Naive B cell (primary cell): ENCODE measurements at regions not wholly inside any gene's neighbourhood (a gene's known extent, or its start where the extent isn't known, plus 50 kb on each side); places are given as distances from the start of the nearest gene placed in this dataset.
"Not testable (repeated sequence)": the region's sequence is repeated elsewhere in the genome, so short reads cannot be mapped to it uniquely, and the experiment has no call there.

Source experiments
- ATAC-seq, 2 donors: fragments of 150-1000 bp; cut with Tn5 transposase; 2 replicates each; pipeline ENCODE4 v1.10.0; 2021; ENCODE audit warnings: low read depth in 2 of 2, mild to moderate bottlenecking in 2 of 2, moderate library complexity in 2 of 2
- DNase-seq: peaks from one replicate; pipeline ENCODE4 v3.0.0; 2022
- H3K27ac Mint-ChIP-seq, 6 donors: one replicate each; pipeline ENCODE4 v1.8.0; 2020 to 2022; ENCODE audit warnings: mild to moderate bottlenecking in 6 of 6, mixed read lengths in 6 of 6, moderate library complexity in 5 of 6, inconsistent platforms in 2 of 6
- H3K27me3 Mint-ChIP-seq, 3 donors: one replicate each; pipeline ENCODE4 v1.8.0; 2021 to 2022; ENCODE audit warnings: mixed read lengths in 3 of 3, mild to moderate bottlenecking in 1 of 3
- H3K36me3 Mint-ChIP-seq, 2 donors: one replicate each; pipeline ENCODE4 v1.8.0; 2020 to 2022; ENCODE audit warnings: mixed read lengths in 2 of 2, inconsistent platforms in 1 of 2, mild to moderate bottlenecking in 1 of 2
- H3K4me1 Mint-ChIP-seq, 3 donors: one replicate each; pipeline ENCODE4 v1.8.0; 2020 to 2022; ENCODE audit warnings: mixed read lengths in 3 of 3, inconsistent platforms in 1 of 3, mild to moderate bottlenecking in 1 of 3, moderate library complexity in 1 of 3
- H3K4me3 Mint-ChIP-seq, 8 donors: one replicate each; pipeline ENCODE4 v1.8.0; 2020 to 2022; ENCODE audit warnings: mild to moderate bottlenecking in 8 of 8, mixed read lengths in 8 of 8, moderate library complexity in 8 of 8, inconsistent platforms in 2 of 8
- H3K9me3 Mint-ChIP-seq, 7 donors: one replicate each; pipeline ENCODE4 v1.8.0; 2020 to 2022; ENCODE audit warnings: mixed read lengths in 7 of 7, mild to moderate bottlenecking in 5 of 7, inconsistent platforms in 2 of 7, moderate library complexity in 1 of 7

DNA sequence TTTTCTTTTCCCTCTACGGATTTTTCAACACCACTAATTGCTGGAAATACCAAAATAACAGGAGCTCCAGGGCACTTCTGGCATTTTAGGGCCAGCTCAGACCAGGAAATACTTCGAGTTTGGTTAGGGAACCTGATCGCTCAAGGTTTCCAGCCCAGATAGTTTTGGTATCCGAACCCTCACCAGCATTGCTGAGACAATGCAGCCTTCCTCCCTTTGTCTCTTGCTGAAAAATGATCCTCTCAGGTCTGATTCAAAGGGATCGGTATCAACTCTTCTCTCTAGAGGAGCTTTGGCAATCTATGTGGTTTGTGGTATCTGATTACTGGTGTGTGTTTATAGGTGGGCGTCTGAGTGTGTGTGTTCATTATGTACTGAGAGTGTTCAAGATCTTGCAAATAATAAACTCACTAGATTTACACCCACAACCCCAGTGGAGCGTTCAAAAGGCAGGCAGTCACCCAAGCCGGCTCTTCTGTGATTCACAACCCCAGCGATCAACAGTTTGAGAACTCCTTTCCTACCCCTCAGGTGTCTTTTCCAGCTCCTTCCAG is 122.8 kb upstream of the EGFLAM start:
- no peak overlapping the region for H3K4me3 Mint-ChIP-seq
- ATAC-seq (no peak), DNase-seq (no peak)
- no peaks in the 10 kb centered on the region for H3K36me3 Mint-ChIP-seq
- peaks cover 0 to 4% (median 0%) of the 10 kb centered on the region in 3 donors for H3K27me3 Mint-ChIP-seq
- peaks cover 0 to 5% (median 3%) of the 10 kb centered on the region in 7 donors for H3K9me3 Mint-ChIP-seq
- no peaks in the 10 kb centered on the region for H3K4me1 Mint-ChIP-seq
- H3K27ac Mint-ChIP-seq: no peak overlapping the region

DNA sequence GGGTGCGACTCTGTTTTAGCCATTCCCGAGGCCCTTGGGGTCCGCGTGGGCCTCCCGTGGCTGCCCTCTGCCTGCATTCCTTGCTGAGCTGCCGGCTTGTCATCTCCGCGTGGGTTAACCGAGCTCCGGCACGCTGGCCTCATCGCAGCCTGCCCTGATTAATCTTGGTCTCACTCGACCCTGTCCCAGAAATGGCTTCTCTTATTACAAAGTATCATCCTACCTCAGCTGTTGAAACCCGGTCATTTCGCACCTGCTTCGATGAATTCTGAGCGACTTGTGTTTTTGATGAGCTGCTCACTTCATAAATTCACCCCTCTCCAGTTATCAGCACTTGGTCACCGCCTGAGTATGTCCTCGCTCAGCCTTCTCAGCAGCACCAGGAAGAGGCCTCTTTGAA is 123.5 kb upstream of the EGFLAM start:
- DNase-seq: no peak
- ATAC-seq: no peak
- Mint-ChIP-seq H3K4me3 (no peak overlapping the region), H3K27me3 (peaks cover 0 to 4% (median 0%) of the 10 kb centered on the region in 3 donors), H3K27ac (no peak overlapping the region), H3K4me1 (no peaks in the 10 kb centered on the region), H3K36me3 (no peaks in the 10 kb centered on the region), H3K9me3 (peaks cover 0 to 5% (median 3%) of the 10 kb centered on the region in 7 donors)

DNA sequence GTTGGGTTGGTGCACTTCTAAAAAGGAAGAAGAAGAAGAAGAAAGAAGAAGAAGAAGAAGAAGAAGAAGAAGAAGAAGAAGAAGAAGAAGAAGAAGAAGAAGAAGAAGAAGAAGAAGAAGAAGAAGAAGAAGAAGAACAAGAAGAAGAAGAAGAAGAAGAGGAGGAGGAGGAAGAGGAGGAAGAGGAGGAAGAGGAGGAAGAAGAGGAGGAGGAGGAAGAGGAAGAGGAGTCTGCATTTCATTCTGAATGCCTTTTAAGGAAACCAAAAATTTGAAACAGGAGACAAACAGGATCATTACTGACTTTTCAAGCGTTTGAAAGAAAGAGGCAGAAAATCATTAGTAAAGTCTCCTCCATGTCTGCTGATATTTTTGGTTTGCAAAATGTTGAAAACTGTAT is 124.1 kb upstream of the EGFLAM start:
- not testable (repeated sequence) for H3K27me3 Mint-ChIP-seq, H3K4me1 Mint-ChIP-seq, ATAC-seq, DNase-seq, H3K4me3 Mint-ChIP-seq, H3K27ac Mint-ChIP-seq, H3K36me3 Mint-ChIP-seq, H3K9me3 Mint-ChIP-seq

DNA sequence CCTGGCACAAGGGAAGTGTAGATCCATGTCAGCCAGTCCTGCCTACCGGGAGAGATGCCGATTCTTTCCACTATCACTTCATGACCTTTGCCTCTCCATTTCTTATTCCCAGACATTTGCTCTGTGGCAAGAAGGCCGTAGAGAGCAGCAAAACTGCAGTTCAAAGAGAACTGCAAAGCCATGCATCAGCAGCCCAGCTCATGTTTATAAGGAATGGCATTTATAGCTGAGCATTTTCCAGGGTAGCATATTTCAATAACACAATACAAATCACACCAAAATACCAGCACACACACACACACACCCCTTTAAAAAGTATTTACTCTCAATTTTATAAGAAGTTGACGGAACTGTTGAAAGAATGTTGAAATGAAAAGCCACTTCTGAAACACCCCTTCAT is 126.7 kb upstream of the EGFLAM start:
- peaks cover 0 to 10% (median 4%) of the 10 kb centered on the region in 7 donors for H3K9me3 Mint-ChIP-seq
- peaks cover 0 to 6% (median 4%) of the 10 kb centered on the region in 3 donors for H3K27me3 Mint-ChIP-seq
- no peak for ATAC-seq
- no peaks in the 10 kb centered on the region for H3K36me3 Mint-ChIP-seq
- no peaks in the 10 kb centered on the region for H3K4me1 Mint-ChIP-seq
- no peak for DNase-seq
- no peak overlapping the region for H3K27ac Mint-ChIP-seq
- H3K4me3 Mint-ChIP-seq: no peak overlapping the region

DNA sequence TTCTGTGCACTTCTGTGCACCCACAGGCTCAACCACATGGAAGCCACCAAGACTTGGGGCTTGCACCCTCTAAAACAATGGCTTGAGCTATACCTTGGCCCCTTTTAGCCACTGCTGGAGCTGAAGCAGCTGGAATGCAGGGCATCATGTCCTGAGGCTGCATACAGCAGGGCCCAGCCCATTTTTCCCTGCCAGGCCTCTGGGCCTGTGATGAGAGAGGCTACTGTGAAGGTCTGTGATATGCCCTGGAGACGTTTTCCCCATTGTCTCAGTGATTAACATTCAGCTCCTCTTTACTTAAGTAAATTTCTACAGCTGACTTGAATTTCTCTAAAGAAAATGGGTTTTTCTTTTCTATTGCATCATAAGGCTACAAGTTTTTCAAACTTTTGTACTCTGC is 134.0 kb upstream of the EGFLAM start:
- peaks cover 0 to 6% (median 4%) of the 10 kb centered on the region in 3 donors for H3K27me3 Mint-ChIP-seq
- no peaks in the 10 kb centered on the region for H3K4me1 Mint-ChIP-seq
- DNase-seq: no peak
- H3K9me3 Mint-ChIP-seq: peaks cover 3 to 9% (median 4%) of the 10 kb centered on the region in 7 donors
- H3K4me3 Mint-ChIP-seq: no peak overlapping the region
- H3K27ac Mint-ChIP-seq: no peak overlapping the region
- no peak for ATAC-seq
- H3K36me3 Mint-ChIP-seq: no peaks in the 10 kb centered on the region

DNA sequence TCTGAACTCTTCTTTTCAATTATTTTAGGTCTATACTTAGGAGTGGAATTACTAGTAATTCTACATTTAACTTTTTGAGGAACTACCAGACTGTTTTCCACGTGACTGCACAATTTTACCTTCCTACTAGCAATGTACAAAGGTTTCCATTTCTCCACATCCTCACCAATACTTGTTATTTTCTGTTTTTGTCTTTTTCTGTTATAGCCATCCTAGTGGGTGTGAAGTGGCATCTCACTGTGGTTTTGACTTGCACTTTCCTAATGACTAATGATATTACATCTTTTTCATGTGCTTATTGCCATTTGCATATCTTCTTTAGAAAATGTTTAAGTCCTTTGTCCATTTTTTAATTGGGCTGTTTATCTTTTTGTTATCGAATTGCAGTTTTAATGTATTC is 136.9 kb upstream of the EGFLAM start:
- H3K27ac Mint-ChIP-seq: no peak overlapping the region
- DNase-seq (no peak), ATAC-seq (no peak)
- H3K4me3 Mint-ChIP-seq: no peak overlapping the region
- H3K36me3 Mint-ChIP-seq: no peaks in the 10 kb centered on the region
- H3K4me1 Mint-ChIP-seq: no peaks in the 10 kb centered on the region
- H3K27me3 Mint-ChIP-seq: no peaks in the 10 kb centered on the region
- peaks cover 0 to 9% (median 4%) of the 10 kb centered on the region in 7 donors for H3K9me3 Mint-ChIP-seq

DNA sequence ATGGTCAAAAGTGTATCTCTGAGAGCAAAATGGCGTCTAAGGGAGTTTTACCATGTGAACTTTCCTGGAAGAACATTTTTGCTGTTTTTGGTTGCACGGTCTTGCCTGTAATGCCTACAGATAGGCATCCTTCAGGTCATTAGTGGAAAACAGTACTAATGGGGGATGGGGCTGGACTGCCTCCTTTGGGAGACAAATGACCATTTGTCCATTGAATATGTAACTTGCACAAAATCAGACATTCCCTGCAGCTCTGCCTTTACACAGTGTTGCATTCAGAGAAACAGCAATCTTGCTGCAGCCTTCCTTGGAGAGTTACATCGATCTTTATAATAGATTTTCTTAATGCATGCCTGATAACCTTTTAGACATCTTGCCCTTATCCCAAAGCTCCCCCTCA is 138.5 kb upstream of the EGFLAM start:
- Mint-ChIP-seq H3K36me3 (no peaks in the 10 kb centered on the region), H3K9me3 (peaks cover 0 to 9% (median 4%) of the 10 kb centered on the region in 7 donors), H3K4me1 (no peaks in the 10 kb centered on the region), H3K27ac (no peak overlapping the region), H3K27me3 (no peaks in the 10 kb centered on the region), H3K4me3 (no peak overlapping the region)
- no peak for ATAC-seq
- DNase-seq: no peak

DNA sequence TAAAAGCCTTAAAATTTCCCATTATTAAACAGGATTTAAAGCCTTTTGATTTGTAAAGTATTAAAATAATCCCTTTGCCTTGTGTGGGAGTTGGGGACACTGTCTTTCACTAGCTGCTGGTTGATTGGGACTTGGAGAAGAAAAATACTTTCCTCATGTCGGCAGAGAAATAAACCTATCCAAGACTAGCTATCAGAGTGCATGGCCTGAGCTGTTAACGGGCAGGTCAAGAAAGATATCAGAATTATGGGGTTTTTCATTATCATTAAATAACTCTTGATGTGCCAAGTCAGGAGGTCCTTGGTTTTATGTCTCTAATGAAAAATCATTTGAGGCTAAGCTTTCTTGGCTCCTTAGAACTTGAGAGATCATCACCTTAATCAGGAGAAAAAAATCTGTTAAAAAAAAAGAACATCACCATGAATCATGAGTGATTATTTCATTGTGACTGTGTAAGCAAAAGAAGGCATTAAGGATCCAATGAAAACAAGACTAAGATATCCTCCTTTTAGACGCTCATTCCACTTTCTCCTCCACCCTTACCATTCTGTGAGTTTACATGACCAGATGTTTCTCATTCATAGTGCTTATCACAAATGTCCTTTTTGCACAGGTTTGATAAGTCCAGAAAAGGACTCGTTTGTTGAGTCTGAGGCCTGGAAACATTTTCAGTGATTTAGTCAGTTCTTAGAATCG is 140.4 kb upstream of the EGFLAM start:
- Mint-ChIP-seq H3K4me3 (no peak overlapping the region), H3K27ac (no peak overlapping the region), H3K9me3 (peaks cover 0 to 18% (median 8%) of the 10 kb centered on the region in 7 donors), H3K27me3 (no peaks in the 10 kb centered on the region), H3K4me1 (no peaks in the 10 kb centered on the region), H3K36me3 (no peaks in the 10 kb centered on the region)
- no peak for ATAC-seq
- no peak for DNase-seq

DNA sequence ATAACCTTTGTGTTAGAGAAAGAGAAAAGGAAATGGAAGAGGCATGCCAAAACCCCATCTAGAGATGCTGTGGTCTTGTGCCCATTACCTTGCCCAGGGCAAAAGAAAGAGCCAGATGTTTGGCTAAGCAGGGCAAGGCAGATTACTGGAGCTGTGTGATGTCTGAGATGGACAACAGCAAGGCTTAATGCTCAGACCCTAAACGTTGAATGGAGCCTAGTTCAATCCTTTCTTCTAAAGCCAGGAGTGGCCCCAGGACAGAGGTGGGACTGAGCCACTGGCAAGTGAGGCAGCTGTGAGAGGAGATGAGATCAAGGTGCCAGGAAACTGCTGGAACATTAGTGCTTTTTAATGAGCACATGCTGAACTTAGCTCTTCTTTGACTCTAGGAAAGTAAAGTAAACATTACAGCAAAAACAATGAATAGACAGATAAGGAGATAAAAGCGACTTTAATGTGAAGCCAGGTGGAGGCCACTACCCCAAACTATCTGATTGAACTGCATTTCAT is 143.0 kb upstream of the EGFLAM start:
- no peaks in the 10 kb centered on the region for H3K36me3 Mint-ChIP-seq
- peaks cover 0 to 18% (median 4%) of the 10 kb centered on the region in 7 donors for H3K9me3 Mint-ChIP-seq
- DNase-seq: no peak
- no peak for ATAC-seq
- no peaks in the 10 kb centered on the region for H3K4me1 Mint-ChIP-seq
- no peaks in the 10 kb centered on the region for H3K27me3 Mint-ChIP-seq
- no peak overlapping the region for H3K27ac Mint-ChIP-seq
- no peak overlapping the region for H3K4me3 Mint-ChIP-seq

DNA sequence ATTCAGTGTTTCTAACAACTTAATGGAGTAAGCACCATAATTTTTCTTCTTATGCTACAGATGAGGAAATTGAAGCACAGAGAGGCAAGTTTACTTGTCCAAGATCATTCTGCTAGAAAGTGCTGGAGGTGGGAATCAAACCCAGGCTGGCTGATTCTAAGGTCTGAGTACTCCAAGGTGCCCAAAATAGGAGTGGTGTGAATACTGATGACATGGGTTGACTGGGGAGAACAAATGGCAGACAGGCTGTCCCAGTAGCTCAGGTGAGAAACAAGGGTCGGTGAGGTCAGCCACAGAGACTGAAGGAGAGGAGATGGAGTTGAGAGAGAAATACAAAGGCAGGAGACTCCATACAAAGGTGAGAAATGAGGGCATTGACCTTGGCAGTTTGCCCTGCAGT is 144.5 kb upstream of the EGFLAM start:
- Mint-ChIP-seq H3K4me1 (no peaks in the 10 kb centered on the region), H3K27me3 (no peaks in the 10 kb centered on the region), H3K27ac (peak overlapping the region in 1 of 6 donors; percentile 13), H3K36me3 (no peaks in the 10 kb centered on the region), H3K4me3 (peak overlapping the region in 1 of 8 donors; percentile 50), H3K9me3 (peaks cover 0 to 14% (median 2%) of the 10 kb centered on the region in 7 donors)
- ATAC-seq (no peak), DNase-seq (no peak)

DNA sequence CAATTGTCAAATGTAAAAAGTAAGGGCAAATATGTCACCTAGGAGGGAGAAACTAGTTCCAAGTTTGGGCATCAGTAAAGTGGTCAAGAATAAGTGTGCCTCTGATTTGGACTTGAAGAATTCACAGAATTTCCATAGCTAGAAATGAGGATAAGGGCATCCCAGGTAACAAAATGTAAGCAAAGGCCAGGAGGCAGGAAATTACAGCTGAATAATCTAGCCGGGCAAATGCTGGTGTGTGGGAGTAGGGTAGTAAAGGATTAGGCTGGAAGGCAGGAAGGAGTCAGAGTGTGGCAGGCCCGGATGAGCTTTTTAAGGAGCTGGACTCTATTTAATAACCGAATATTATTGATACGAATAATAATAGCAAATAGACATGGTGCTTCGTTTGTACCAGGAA is 144.9 kb upstream of the EGFLAM start:
- peaks cover 0 to 14% (median 2%) of the 10 kb centered on the region in 7 donors for H3K9me3 Mint-ChIP-seq
- no peaks in the 10 kb centered on the region for H3K27me3 Mint-ChIP-seq
- no peaks in the 10 kb centered on the region for H3K4me1 Mint-ChIP-seq
- no peak for DNase-seq
- H3K27ac Mint-ChIP-seq: no peak overlapping the region
- no peaks in the 10 kb centered on the region for H3K36me3 Mint-ChIP-seq
- no peak for ATAC-seq
- no peak overlapping the region for H3K4me3 Mint-ChIP-seq

DNA sequence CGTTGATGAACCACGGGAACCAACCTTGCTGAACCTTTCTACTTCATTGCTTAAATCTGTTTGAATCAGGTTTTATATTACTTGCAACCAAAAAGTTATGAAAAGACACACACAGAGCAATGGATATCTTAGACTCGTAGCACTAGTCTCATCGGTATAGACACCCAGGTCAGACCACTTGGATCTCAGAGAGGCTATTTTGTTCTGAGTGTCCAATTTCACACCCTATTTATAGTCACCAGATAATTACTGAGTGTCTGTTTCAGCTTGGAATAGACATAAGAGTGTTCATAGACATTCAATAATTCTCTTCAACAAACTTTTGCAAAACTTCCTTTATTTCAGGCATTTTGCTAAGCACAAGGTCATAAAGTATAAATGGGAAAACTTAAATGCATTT is 145.4 kb upstream of the EGFLAM start:
- no peak overlapping the region for H3K4me3 Mint-ChIP-seq

DNA sequence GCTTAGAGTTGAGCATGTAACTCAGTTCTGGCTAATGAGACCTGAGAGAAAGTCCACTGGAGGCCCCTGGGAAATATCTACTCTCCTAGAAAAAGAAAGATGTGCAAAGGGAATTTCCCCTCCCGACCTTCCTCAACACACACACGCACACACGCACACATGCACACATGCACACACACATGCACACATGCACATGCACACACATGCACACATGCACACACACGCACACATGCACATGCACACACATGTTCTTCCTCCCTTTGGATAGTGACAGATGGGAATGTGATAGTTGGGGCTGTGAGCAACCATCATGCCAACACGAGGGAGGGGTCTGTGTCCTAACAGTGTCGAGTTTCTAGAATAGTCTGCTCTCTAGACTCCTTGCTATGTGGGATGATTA is 148.2 kb upstream of the EGFLAM start:
- Mint-ChIP-seq H3K27me3 (no peaks in the 10 kb centered on the region), H3K9me3 (peaks cover 0 to 14% (median 2%) of the 10 kb centered on the region in 7 donors), H3K4me1 (no peaks in the 10 kb centered on the region), H3K36me3 (no peaks in the 10 kb centered on the region), H3K27ac (no peak overlapping the region), H3K4me3 (no peak overlapping the region)
- ATAC-seq (no peak), DNase-seq (no peak)

More for the DNA sequence above, 145.4 kb upstream of the EGFLAM start:
- H3K9me3 Mint-ChIP-seq: peaks cover 0 to 14% (median 2%) of the 10 kb centered on the region in 7 donors
- no peaks in the 10 kb centered on the region for H3K27me3 Mint-ChIP-seq
- no peak overlapping the region for H3K27ac Mint-ChIP-seq
- ATAC-seq (no peak), DNase-seq (no peak)
- H3K4me1 Mint-ChIP-seq: no peaks in the 10 kb centered on the region
- H3K36me3 Mint-ChIP-seq: no peaks in the 10 kb centered on the region

DNA sequence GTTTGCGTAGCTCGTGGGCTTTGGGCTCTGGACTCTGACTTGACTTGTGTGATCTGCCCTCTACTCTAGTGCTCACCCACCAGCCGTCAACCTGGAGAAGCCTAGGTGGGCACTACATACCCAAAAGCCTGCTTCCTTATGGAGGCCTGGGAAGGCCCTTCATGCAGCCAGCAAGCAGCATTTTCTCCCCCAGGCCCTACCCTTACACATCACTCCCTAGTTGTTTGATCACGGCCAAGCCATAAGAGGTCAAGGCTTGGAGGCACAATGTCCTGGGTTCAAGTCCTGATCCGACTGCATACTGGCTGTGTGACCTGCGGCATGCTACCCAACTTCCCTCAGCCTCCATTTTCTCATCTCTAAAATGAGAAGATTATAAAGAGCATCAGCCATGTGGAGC is 151.3 kb upstream of the EGFLAM start:
- ATAC-seq (no peak), DNase-seq (no peak)
- Mint-ChIP-seq H3K27ac (no peak overlapping the region), H3K4me1 (no peaks in the 10 kb centered on the region), H3K27me3 (no peaks in the 10 kb centered on the region), H3K36me3 (no peaks in the 10 kb centered on the region), H3K4me3 (no peak overlapping the region), H3K9me3 (peaks cover 0 to 2% (median 0%) of the 10 kb centered on the region in 7 donors)
